ENCODE measurements at regions not wholly inside any gene's neighbourhood (a gene's known extent, or its start where the extent isn't known, plus 50 kb on each side); places are given as distances from the start of the nearest gene placed in this dataset.
"Not testable (repeated sequence)": the region's sequence is repeated elsewhere in the genome, so short reads cannot be mapped to it uniquely, and the experiment has no call there.

DNA sequence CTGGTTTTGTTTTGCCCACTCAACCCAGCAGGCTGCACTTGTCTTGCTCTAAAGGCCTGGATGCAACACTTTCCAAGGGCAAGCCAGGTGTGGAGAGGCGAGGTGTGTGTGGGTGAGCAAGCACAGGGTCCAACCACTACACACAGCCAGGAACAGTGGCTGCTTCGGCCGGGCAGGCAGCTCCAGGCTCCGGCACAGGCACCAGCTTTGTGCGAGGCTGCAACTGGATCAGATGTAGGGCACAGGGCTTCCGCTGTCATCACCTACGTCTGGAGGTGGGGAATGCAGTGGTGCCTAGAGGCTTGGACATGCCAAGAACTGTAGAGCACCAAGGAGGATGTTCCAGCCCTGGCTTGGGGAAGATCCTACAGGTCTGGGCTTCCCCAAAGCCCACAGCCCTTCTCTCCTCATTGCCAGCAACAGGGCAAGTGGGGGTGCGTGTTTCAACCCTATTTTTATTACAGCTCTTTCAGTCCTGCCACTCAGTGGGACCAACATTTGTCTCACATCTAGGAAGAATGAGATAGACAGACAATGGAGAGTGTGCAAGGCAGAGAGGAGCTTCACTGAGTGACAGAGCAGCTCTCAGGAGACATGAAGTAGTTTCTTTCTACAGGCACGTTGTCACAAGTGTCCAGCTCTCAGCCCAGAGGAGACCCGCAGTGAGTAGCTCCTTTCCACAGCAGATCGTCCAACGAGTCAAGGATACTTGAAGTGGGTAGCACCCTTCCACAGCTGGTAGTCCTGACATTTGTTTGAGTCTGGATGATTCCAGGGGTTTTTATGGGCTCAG lies 622.2 kb downstream of the CDH9 start:
- DNase-seq (ENCODE audit: low spot score), result no peak

DNA sequence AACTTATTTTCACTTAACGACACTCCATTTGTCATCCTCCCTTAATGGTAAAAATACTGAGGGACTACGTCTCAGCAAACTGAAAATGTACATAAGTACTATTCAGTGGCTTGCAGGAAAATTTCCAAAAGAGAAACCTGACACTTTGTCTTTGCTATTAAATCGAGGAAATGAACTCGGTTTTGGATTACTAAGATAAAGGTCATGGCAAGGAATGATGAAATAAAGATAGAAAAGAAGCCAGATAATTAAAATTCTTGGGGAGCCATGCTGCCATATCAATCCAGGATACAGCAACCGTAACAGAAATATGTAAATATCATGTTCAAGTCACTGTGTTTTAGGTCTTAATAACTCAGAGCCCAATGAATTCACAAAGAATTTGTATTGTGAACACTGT lies 647.8 kb downstream of the CDH9 start:
- no peak for DNase-seq (ENCODE audit: low spot score)

DNA sequence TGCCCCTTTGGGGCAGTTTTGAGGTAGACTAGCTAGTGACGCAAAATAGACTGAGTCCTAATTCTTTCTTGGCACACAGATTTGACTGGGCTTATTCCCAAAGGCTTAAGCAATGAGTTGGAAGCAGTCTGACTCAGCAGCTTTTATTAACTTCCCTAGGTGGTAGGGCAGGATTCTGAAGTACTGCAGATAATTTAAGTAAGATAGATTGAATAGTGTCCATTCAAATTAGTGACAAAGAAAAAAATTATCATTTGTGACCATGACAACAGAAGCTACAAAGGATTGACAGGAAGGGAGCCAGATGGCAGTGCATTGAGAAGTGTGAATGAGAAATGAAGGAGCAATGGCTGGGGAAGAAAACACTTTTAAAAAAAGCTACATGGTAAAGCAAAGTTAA lies 649.4 kb downstream of the CDH9 start:
- DNase-seq (ENCODE audit: low spot score), result no peak

DNA sequence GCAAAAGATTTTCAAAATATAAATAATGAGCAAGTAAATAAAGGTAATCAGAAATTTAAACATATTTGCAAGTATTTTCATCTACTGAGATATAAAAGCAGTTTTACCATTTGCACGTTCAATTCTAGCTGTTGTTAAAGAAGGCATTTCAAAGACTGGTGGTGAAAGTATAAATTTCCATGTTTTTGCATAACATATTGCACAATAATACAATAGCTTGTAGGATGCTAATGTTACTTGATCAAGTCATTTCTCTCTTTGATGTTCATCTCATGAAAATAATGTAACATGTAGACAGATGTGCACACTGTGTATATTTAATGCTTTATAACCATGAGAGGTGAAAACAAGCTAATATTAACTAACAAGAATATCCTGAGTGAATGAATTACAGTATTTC lies 651.9 kb downstream of the CDH9 start:
- DNase-seq (ENCODE audit: low spot score), result no peak

DNA sequence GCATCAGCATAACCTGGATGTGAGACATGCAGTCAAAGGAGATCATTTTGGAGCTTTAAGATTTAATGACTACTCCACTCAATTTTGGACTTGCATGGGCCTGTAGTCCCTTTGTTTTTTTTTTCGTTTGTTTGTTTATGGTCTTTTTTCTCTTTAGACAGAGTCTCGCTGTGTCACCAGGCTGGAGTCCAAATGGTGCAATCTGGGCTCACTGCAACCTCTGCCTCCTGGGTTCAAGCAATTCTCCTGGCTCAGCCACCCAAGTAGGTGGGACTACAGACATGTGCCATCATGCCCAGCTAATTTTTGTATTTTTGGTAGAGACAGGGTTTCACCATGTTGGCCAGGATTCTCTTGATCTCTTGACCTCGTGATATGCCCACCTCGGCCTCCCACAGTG lies 673.8 kb downstream of the CDH9 start:
- DNase-seq (ENCODE audit: low spot score), result not testable (repeated sequence)

DNA sequence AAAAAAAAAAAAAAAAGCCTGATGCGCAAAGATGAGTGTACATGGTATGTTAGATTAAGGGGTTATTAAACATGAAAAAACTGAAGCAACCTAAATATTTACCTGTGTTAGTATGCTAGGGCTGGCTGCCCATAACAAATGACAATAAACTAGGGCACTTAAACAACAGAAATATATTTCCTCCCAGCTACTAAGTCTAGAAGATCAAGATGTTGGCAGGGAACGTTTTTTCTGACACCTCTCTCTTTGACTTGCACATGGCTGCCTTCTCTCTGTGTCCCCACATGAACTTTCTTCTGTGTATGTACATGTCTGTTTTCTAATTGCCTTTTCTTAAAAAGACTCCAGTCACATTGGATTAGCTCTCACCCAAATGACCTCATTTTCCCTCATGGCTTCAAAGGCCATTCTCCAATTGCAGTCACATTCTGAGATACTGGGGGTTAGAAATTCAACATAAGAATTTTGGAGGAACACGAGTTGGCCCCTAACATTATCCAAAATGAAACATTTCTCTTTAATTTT lies 694.5 kb downstream of the CDH9 start:
- no peak for DNase-seq (ENCODE audit: low spot score)

DNA sequence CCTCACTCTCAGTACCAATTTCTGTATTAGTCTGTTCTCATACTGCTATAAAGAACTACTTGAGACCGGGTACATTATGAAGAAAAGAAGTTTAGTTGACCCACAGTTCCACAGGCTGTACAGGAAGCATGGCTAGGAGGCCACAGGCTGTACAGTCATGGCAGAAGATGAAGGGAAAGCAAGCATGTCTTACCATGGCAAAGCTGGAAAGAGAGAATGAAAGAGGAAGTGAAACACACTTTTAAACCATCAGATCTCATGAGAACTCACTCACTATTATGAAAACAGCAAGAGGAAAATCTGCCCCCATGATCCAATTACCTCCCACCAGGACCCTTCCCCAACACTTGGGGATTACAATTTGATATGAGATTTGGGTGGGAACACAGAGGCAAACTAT lies 698.8 kb downstream of the CDH9 start:
- no peak for DNase-seq (ENCODE audit: low spot score)

DNA sequence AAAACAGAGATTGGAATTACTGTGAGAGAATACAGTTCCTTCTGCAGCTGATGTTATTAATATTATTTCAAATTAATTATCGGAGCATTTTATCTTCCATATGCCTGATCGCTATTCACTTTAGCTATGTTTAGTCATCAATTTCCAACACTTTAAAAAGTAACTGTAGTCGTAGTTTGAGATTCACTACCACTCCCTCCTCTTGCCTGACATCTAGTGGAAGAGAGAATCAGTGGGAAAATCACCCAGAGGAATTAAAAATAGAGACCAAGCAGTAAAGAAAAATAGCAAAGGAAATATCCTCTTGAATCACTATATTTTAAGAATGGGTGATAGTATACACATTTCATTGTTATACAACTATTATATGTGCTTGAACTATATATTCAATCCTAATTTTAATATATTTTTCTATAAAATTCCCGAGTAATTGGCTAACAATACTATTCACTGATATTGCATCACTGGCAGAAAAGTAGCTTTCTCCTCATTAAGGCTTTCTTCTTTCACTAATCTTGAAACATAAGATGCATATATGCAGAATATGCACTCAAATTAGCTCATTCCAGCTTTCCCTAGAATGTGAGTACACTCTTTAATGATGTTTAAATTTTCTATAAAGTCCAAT lies 708.7 kb downstream of the CDH9 start:
- no peak for DNase-seq (ENCODE audit: low spot score)

DNA sequence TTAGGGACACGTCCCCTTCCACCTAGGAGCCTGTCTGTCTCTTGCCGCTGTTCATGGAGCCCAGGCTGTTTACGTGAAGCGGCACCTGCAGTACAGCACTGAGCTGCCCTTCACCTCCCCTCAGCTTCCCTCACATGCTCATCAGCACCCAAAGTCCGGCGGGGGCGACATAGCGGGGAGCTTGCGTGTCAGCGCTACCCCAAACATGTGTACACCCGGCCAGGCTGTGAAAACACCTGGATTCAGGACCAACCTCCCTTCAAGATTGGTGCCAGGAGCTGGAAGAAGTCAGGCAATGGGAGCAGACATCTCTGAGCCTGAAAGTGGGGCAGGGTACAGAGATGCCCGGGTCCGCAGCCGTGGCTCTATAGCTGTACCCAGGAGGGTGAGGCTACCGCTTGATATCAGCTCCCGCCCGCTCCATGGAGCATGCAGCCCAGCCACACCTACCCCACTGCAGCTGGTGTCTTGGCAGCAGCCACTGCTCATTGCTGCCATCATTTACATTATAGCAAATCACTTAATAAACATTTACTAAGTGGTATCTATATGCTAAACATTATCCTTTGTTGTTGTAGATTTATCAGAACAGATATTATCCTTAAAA lies 712.1 kb downstream of the CDH9 start:
- no peak for DNase-seq (ENCODE audit: low spot score)

DNA sequence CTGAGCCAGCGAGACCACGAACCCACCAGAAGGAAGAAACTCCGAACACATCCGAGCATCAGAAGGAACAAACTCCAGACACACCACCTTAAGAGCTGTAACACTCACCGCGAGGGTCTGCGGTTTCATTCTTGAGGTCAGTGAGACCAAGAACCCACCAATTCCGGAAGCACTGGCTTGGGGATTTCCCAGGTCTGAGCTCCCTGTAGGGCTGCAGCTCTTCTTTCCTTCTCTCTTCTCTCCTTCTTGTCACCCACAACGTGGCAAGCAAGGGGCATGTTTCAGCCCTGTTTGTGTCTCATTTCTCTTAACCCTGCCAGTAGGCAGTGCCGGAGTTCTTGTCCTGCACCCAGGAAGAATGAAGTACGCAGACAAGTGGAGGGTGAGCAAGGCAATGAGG lies 713.0 kb downstream of the CDH9 start:
- not testable (repeated sequence) for DNase-seq (ENCODE audit: low spot score)

DNA sequence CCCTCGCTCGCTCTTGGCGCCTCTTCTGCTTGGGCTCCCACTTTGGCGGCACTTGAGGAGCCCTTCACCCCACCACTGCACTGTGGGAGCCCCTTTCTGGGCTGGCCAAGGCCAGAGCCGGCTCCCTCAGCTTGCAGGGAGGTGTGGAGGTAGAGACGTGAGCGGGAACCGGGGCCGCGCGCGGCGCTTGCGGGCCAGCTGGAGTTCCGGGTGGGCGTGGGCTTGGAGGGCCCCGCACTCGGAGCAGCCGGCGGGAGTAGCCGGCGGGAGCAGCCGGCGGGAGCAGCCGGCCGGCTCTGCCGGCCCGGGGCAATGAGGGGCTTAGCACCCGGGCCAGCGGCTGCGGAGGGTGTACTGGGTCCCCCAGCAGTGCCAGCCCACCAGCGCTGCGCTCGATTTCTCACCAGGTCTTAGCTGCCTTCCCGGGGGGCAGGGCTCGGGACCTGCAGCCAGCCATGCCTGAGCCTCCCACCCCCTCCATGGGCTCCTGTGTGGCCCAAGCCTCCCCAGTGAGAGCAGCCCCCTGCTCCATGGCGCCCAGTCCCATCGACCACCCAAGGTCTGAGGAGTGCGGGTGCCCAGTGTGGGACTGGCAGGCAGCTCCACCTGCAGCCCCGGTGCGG lies 714.0 kb downstream of the CDH9 start:
- not testable (repeated sequence) for DNase-seq (ENCODE audit: low spot score)

DNA sequence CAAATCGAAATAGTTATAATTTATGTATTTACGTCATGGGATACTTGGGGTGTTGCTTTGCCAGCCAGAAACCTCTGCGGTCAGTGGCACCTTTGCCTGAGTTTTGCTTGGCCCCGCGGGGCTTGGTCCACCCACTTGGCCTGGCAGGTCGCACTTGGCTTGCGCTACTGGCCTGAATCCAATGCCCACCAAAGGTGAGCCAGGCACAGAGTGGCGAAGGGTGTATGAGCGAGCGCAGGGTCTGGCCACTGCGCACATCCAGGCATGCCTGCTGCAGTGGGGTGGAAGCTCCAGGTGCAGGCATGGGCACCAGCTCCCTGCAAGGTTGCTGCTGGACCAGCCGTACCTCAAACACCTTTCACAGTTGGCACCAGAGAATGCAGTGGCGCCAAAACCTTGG lies 714.6 kb downstream of the CDH9 start:
- no peak for DNase-seq (ENCODE audit: low spot score)

DNA sequence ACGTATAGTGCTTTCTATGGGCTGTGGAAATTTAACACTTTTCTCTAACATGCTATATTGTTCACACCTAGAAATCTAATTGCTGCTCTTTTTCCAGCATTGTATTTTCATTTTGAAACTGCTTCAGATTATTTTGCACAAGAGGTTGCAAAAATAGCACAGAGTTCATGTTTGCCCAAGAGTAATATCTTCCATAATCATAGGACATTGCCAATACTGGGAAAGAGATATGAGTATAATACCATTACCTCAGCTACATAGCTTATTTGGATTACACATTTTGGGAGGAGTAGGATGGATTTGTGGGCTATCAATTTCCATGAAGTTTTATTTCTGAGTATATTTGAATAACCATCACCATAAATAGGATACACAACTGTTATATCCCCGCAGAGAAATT lies 717.1 kb downstream of the CDH9 start:
- DNase-seq (ENCODE audit: low spot score), result no peak

DNA sequence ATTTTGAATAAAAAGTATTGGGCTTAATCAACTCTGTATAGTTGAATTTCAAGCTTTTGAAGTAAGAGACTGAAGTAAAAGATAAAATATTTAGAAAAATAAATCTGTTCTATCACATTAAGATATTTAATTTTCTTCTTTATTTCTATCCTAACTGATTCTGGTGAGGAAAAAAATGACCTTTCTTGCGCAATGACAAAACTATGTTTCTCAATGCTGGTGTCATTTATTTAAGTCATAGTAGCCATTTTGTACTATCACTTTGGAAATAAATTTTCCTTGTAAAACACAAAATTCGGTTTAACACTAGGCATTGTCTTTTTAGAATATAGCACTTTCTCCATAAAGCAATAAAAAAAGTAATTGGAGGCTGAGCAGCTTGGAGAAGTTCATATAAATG lies 728.0 kb downstream of the CDH9 start:
- no peak for DNase-seq (ENCODE audit: low spot score)

DNA sequence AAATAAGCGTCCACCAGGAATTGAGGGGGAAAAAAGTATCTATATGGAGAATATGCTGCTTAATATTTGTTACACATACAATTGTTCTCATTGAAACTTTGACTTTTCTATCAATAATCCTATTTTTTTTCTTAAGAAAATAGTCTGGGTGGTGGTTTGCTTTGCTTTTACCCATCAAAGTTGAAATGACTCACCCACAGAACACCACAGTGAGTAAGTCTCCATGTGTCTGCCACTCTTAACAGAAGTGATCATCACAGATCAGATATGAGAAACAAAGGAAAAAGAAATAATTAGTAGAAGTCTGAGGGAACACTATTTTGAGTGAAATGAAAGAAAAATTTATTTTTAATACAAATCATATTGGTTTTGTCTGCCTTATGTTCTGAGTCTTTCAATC lies 742.8 kb downstream of the CDH9 start:
- no peak for DNase-seq (ENCODE audit: low spot score)

DNA sequence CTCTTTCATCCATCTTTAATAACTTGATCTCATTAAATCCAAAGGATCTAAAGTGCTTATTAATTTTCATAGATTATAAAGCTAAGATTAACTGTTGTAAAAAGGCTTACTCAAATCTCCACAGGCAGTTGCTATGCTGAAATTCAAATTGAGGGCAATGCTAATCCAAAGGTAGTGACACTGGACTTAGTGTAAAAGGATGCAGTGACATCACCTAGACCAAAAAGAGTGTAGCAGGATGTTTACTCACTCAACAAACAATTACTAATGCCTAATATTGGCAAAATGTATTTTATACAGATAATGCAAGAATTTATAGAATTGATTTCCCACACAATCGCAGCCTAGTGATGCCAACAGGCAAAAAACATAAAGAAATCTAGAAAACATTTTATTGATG lies 756.2 kb downstream of the CDH9 start:
- DNase-seq (ENCODE audit: low spot score), result no peak

DNA sequence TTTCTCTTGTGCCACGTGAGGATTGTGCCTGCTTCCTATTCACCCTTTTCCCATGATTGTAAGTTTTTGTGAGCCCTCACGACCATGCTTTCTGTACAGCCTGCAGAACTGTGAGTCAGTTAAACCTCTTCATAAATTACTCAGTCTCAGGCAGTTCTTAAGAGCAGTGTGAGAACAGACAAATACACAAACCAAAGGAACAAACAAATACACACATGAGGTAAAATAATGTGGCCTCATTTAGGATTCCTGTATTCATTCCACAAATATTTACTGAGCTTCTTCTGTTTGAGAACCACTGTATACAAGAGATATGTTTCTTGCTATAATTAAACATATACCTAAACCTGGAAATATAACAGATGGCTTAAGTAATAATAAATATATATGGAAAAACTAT lies 760.3 kb downstream of the CDH9 start:
- no peak for DNase-seq (ENCODE audit: low spot score)

DNA sequence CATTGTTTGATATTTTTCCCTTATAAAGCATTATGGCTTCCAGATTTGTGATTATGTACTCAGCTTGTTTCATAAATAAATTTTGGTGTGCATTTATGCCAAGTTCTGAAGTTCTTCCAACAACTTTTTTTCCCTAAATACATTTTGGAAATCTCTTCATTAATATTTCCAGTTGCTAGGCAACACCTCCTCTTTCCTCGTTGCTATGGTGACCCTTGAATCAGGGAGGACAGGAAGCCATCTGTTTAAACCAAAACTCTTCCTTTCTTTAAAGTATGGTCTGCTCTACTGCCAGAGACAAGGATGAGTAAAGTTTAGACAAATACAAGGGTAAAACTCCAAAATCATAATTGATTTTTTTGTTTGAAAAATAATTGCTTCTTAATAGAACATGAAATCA lies 779.3 kb downstream of the CDH9 start:
- DNase-seq (ENCODE audit: low spot score), result no peak

DNA sequence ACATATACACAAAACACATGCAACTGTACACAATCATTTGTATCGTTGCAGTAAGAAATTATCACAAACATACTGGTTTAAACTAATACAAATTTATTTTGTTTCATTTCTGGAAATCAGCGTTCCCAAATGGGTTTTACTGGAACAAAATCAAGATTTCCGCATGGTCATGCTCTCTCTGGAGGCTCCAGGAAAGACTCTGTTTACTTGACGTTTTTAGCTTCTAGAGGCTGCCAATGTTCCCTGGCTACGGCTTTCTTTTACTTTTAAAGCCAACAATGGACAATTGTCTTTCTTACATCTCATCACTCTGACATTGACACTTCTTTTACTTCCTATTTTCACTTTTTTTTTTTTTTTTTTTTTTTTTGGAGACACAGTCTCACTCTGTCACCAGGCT lies 793.1 kb downstream of the CDH9 start:
- DNase-seq (ENCODE audit: low spot score), result no peak

DNA sequence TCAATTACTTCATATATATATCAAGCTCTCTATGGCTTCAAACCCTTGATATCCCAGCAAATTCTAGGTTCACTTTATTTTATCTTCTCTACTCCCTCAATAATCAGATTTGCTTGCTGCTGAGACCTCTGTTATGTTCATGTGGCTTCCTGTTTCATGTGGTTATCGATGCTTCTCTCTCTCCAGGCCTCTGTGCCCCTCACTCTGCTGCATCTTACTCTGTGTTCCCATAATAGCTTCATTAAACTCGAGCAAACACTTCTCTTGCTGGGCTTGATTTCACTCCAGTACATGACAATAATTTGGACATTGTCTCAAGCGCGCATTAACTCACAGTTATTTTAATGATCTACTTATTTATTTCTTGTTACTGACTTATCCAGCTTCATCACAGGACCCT lies 798.8 kb downstream of the CDH9 start:
- DNase-seq (ENCODE audit: low spot score), result no peak

DNA sequence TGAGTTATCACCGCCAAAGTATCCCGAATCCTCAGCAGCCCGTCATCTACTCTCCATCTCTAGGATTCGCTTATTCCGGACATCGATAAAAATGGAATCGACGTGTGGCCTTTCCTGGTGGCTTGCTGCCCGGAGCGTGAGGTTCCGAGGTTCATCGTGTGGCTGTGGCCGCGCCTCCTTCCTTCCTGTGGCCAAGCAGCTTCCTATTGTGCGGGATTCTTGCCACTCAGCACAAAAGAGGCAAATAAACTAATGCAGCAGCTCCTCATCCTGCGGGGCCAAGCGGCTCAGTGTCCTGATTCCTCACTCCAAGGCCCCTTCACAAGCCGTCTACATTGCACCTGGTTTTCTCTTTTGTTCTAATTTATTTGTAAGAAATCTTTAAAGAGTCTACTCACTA lies 800.9 kb downstream of the CDH9 start:
- no peak for DNase-seq (ENCODE audit: low spot score)

DNA sequence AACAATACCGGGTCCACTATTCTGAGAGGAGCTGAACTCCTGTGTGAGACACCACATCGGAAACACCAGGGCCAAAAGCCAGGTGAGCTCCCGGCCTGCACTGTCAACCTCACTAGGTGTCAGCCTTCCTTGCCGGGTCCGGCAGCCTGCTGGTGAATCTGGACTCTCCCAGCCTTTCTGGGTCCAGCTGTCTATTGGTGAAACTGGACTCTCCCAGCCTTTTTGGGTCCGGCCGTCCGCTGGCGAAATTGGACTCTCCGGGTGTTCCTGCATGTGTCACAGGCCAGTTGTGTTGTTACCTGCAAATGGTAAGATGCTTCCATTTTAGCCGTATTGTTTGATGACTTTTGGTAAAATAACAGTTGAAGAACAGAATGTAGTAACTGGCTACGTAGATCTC lies 801.5 kb downstream of the CDH9 start:
- no peak for DNase-seq (ENCODE audit: low spot score)

DNA sequence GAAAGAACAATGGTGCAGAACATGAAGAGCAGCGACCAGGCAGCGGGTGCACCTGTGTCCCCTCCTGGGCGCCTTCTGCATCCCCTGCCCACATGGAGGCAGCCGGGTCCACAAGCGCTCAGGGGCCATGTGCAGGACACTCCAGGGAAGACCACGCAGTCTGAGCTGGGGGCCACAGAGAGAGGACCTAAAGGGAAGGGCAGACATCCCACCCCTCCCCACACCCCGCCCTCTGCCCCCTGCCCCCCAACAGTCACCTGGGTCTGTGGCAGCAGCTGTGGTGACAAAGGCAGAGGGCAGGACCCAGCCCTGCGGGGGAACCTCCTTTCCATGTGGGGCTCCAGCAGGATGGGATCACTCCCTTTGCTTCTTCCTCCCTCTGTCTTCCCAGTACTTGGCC lies 805.7 kb downstream of the CDH9 start:
- no peak for DNase-seq (ENCODE audit: low spot score)
